Mesendoderm (in vitro differentiated cells): ENCODE measurements at regions not wholly inside any gene's neighbourhood (a gene's known extent, or its start where the extent isn't known, plus 50 kb on each side); places are given as distances from the start of the nearest gene placed in this dataset.

Source experiments
- DNase-seq: peaks from one replicate; pipeline ENCODE4 v3.0.0; 2013
- H2AK5ac ChIP-seq: 2 replicates; pipeline ENCODE4 v1.6.1; 2013; ENCODE audit warnings: low read length, inconsistent platforms
- H2BK120ac ChIP-seq: 2 replicates; pipeline ENCODE4 v1.6.1; 2013; ENCODE audit warnings: low read depth, mild to moderate bottlenecking, low read length, moderate library complexity, mixed read lengths
- H2BK15ac ChIP-seq: replicated peaks from 2 replicates; pipeline ENCODE4 v1.6.1; 2013; ENCODE audit warnings: low read depth, mild to moderate bottlenecking, moderate library complexity
- H2BK5ac ChIP-seq: 2 replicates; pipeline ENCODE4 v1.6.1; 2013; ENCODE audit warnings: low read length, inconsistent platforms
- H3K18ac ChIP-seq: 2 replicates; pipeline ENCODE4 v1.6.1; 2013; ENCODE audit warnings: mild to moderate bottlenecking, low read length, mixed read lengths
- H3K23ac ChIP-seq: one replicate; pipeline ENCODE4 v1.6.1; 2013; ENCODE audit warnings: low read length
- H3K27ac ChIP-seq: 2 replicates; pipeline ENCODE4 v1.5.1; 2013; ENCODE audit warnings: low read depth, mild to moderate bottlenecking, inconsistent platforms, low read length, moderate library complexity
- H3K27me3 ChIP-seq: 2 replicates; pipeline ENCODE4 v1.6.1; 2013; ENCODE audit warnings: low read length, control low read depth, mild to moderate bottlenecking, inconsistent platforms; ENCODE audit not compliant: insufficient read depth, poor library complexity
- H3K36me3 ChIP-seq: 2 replicates; pipeline ENCODE4 v1.6.1; 2013; ENCODE audit warnings: low read length, inconsistent platforms; ENCODE audit not compliant: control insufficient read depth, insufficient read depth
- H3K4ac ChIP-seq: one replicate; pipeline ENCODE4 v1.6.1; 2013; ENCODE audit warnings: low read depth, mild to moderate bottlenecking, low read length, moderate library complexity
- H3K4me1 ChIP-seq: 2 replicates; pipeline ENCODE4 v1.6.1; 2013; ENCODE audit warnings: low read depth, low read length, inconsistent platforms; ENCODE audit not compliant: control insufficient read depth
- H3K4me2 ChIP-seq: 2 replicates; pipeline ENCODE4 v1.6.1; 2013; ENCODE audit warnings: low read length
- H3K4me3 ChIP-seq: 2 replicates; pipeline ENCODE4 v1.5.1; 2013; ENCODE audit warnings: mild to moderate bottlenecking, low read length
- H3K56ac ChIP-seq: one replicate; pipeline ENCODE4 v1.6.1; 2013; ENCODE audit warnings: low read length
- H3K79me1 ChIP-seq: 2 replicates; pipeline ENCODE4 v1.6.1; 2013; ENCODE audit warnings: low read length, inconsistent platforms
- H3K79me2 ChIP-seq: 2 replicates; pipeline ENCODE4 v1.6.1; 2013; ENCODE audit warnings: mild to moderate bottlenecking, low read length; ENCODE audit not compliant: control insufficient read depth, insufficient read depth
- H3K9ac ChIP-seq: 2 replicates; pipeline ENCODE4 v1.6.1; 2013; ENCODE audit warnings: low read length, inconsistent platforms
- H4K5ac ChIP-seq: one replicate; pipeline ENCODE4 v1.6.1; 2013; ENCODE audit warnings: low read length
- H4K8ac ChIP-seq: one replicate; pipeline ENCODE4 v1.6.1; 2013; ENCODE audit warnings: low read depth, mild to moderate bottlenecking, control low read depth, low read length, moderate library complexity
- WGBS: extraction: QIAGEN DNeasy Blood & Tissue Kit; methylation state at CpG from one replicate; pipeline ENCODE4 v1.1.7; 2013; ENCODE audit warnings: low lambda C conversion rate, missing lambda C conversion rate; ENCODE audit not compliant: insufficient coverage; ENCODE audit errors: extremely low coverage; 5-methylcytosine and 5-hydroxymethylcytosine counted together

DNA sequence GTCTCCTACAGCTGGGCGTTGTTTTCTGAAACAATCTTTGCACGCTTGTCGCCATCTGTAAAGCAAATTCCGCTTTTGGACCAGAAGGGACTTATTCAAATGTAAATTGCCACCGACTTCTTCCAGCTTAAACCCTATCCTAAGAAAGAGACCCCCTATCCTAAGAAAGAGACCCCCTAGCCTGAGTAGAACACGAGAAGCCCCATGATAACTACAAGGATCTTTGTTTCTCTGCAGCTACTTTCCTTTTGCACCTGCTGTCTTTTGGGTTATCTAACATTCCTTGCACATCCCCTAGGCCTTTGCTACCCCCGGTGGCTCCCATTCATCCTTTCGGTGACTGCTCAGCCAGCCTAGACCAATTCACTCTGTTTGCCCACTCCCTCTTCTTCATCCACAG, 536.0 kb upstream of the PRKX start:
- Histone ChIP-seq H3K36me3 (no peaks in the 10 kb centered on the region), H3K56ac (no peak overlapping the region), H3K9ac (no peak overlapping the region), H3K4me1 (no peaks in the 10 kb centered on the region), H4K5ac (no peak overlapping the region), H3K4me2 (no peak overlapping the region), H2AK5ac (no peak overlapping the region), H3K23ac (no peak overlapping the region), H2BK5ac (no peak overlapping the region), H3K27me3 (no peaks in the 10 kb centered on the region), H3K27ac (no peak overlapping the region), H2BK15ac (no peak overlapping the region), H4K8ac (no peak overlapping the region), H2BK120ac (no peak overlapping the region), H3K79me2 (no peaks in the 10 kb centered on the region), H3K4me3 (no peak overlapping the region), H3K18ac (no peak overlapping the region), H3K4ac (no peak overlapping the region), H3K79me1 (no peaks in the 10 kb centered on the region)
- no peak for DNase-seq
- no CpG with 5 or more reads among the region's 8 CpGs for WGBS

GRCh38 chrX:4243759-4244158, 530.3 kb upstream of the PRKX start:
- no peak overlapping the region for H3K4me3 ChIP-seq
- no peaks in the 10 kb centered on the region for H3K27me3 ChIP-seq
- no peak overlapping the region for H4K8ac ChIP-seq
- H3K4ac ChIP-seq, result no peak overlapping the region
- H2BK5ac ChIP-seq, result no peak overlapping the region
- no peak overlapping the region for H3K27ac ChIP-seq
- no peaks in the 10 kb centered on the region for H3K4me1 ChIP-seq
- no peaks in the 10 kb centered on the region for H3K79me2 ChIP-seq
- no peak overlapping the region for H3K56ac ChIP-seq
- no peak overlapping the region for H3K23ac ChIP-seq
- no CpG with 5 or more reads among the region's 2 CpGs for WGBS
- no peak overlapping the region for H2BK120ac ChIP-seq
- H3K4me2 ChIP-seq, result no peak overlapping the region
- peak; percentile 32 for DNase-seq
- no peak overlapping the region for H3K18ac ChIP-seq
- no peak overlapping the region for H3K9ac ChIP-seq
- no peak overlapping the region for H2BK15ac ChIP-seq
- H3K36me3 ChIP-seq, result no peaks in the 10 kb centered on the region
- no peak overlapping the region for H2AK5ac ChIP-seq
- H4K5ac ChIP-seq, result no peak overlapping the region
- no peaks in the 10 kb centered on the region for H3K79me1 ChIP-seq

- no peaks in the 10 kb centered on the region for H3K79me1 ChIP-seq
- H3K27ac ChIP-seq, result no peak overlapping the region
- no peak for DNase-seq
- no peak overlapping the region for H2BK15ac ChIP-seq
- H3K18ac ChIP-seq, result no peak overlapping the region
- no peak overlapping the region for H3K4me3 ChIP-seq
- no peak overlapping the region for H2BK120ac ChIP-seq
- H3K79me2 ChIP-seq, result no peaks in the 10 kb centered on the region
- no peak overlapping the region for H3K23ac ChIP-seq
- no peak overlapping the region for H2AK5ac ChIP-seq
- no peak overlapping the region for H4K5ac ChIP-seq
- no CpG with 5 or more reads among the region's 6 CpGs for WGBS
- no peaks in the 10 kb centered on the region for H3K4me1 ChIP-seq
- no peak overlapping the region for H3K9ac ChIP-seq
- H3K27me3 ChIP-seq, result no peaks in the 10 kb centered on the region
- H2BK5ac ChIP-seq, result no peak overlapping the region
- no peak overlapping the region for H3K4me2 ChIP-seq
- H3K36me3 ChIP-seq, result no peaks in the 10 kb centered on the region
- H3K4ac ChIP-seq, result no peak overlapping the region
- H3K56ac ChIP-seq, result no peak overlapping the region
- no peak overlapping the region for H4K8ac ChIP-seq
Observed at GRCh38 chrX:4240541-4241194, 527.2 kb upstream of the PRKX start.

GRCh38 chrX:4239650-4240540, 526.4 kb upstream of the PRKX start:
- no CpG with 5 or more reads among the region's 5 CpGs for WGBS
- Histone ChIP-seq H4K5ac (no peak overlapping the region), H3K79me2 (no peaks in the 10 kb centered on the region), H3K79me1 (no peaks in the 10 kb centered on the region), H4K8ac (no peak overlapping the region), H3K23ac (no peak overlapping the region), H3K18ac (no peak overlapping the region), H3K9ac (no peak overlapping the region), H3K36me3 (no peaks in the 10 kb centered on the region), H3K4me2 (no peak overlapping the region), H3K27ac (no peak overlapping the region), H2BK120ac (no peak overlapping the region), H3K4ac (no peak overlapping the region), H2BK5ac (no peak overlapping the region), H3K4me1 (no peaks in the 10 kb centered on the region), H3K56ac (no peak overlapping the region), H2AK5ac (no peak overlapping the region), H3K27me3 (no peaks in the 10 kb centered on the region), H3K4me3 (no peak overlapping the region), H2BK15ac (no peak overlapping the region)
- DNase-seq, result no peak

- Histone ChIP-seq H3K23ac (no peak overlapping the region), H2BK15ac (no peak overlapping the region), H2BK120ac (no peak overlapping the region), H3K79me2 (no peaks in the 10 kb centered on the region), H3K27me3 (no peaks in the 10 kb centered on the region), H2BK5ac (no peak overlapping the region), H3K18ac (no peak overlapping the region), H3K4ac (no peak overlapping the region), H2AK5ac (no peak overlapping the region), H3K27ac (no peak overlapping the region), H3K56ac (no peak overlapping the region), H3K4me2 (no peak overlapping the region), H3K4me3 (no peak overlapping the region), H3K79me1 (no peaks in the 10 kb centered on the region), H3K4me1 (no peaks in the 10 kb centered on the region), H3K9ac (no peak overlapping the region), H4K5ac (no peak overlapping the region), H4K8ac (no peak overlapping the region), H3K36me3 (no peaks in the 10 kb centered on the region)
- DNase-seq, result no peak
- WGBS, result no CpG with 5 or more reads among the region's 3 CpGs
Observed at GRCh38 chrX:4238916-4239315, 525.5 kb upstream of the PRKX start.
